NCI-H1092 treated with DMSO at 0.1 percent for 48 hours (cell line): ENCODE measurements at regions not wholly inside any gene's neighbourhood (a gene's known extent, or its start where the extent isn't known, plus 50 kb on each side); places are given as distances from the start of the nearest gene placed in this dataset.

ENCODE experiments used
- DNase-seq: peaks from one replicate; lab custom pipeline; 2025; lab: John Stamatoyannopoulos, UW

GRCh38 chr11:134575504-134576230, 163.6 kb upstream of the B3GAT1 start:
- DNase-seq: no peak

GRCh38 chr11:134574947-134575346, 162.9 kb upstream of the B3GAT1 start:
- DNase-seq: no peak

DNA sequence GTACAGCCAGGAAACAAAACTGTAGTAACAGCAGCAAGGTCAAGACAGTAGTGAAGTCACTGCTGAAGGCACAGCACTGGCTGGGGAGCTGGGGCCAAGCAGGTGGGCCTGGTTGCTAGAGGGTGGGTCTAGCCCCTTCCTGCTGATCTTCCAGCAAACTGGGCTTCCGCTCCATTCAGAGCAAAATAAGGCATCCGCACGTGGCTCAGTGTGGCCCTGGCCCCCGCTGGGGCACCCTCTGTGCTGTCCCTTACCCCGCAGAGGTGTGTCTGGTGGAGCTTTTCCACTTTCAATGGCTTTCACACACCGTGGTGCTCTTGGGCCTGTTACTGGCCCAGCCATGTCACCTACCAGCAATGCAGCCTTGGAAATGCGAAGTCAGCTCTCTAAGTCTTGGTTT, 162.4 kb upstream of the B3GAT1 start:
- no peak for DNase-seq

- no peak for DNase-seq
Measured at GRCh38 chr11:134573857-134574256, 161.8 kb upstream of the B3GAT1 start.

DNA sequence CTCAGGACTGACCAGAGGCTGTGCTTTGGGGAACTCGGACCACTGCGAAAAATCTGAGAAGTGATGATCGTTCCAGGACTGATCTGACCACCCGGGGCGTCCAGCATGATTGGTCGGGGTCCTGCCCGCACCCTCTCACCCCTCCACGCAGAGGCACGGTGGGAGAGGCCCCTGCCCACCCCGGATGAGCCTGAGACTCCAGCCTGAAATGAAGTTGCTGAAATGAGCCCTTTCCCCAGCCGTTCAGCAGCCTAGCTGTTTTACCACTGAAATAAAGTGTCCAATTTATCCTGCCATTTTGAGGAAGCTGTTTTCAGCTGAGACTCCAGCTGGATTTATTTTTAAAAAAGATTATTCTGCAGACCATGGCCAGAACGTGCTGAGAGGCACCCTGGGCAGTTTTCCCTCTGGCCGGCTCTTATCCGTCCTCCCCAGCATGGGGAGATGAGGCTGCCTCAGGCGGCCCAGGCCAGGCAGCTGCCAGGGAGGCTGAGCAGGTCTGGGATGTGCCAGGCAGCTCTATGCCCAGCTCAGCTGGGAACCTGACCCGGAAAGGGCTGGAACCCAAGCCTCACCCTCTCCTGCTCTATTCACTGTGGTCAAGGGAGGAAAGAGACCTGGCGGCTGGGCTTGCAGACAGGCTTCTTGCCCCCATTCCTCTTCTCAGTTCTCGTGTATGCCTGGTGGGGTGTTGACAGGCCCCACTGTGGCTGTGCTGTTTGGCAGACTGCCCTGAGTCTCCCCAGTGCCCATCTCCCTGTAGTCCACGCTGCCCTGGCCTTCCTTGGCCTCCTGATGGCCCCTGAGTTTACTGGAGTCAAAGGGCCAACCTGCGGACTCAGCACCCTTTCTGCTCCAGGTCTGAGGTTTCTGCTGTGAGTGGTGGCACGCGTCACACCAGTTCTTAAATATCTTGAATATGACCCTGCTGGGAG, 161.0 kb upstream of the B3GAT1 start:
- no peak for DNase-seq

GRCh38 chr11:134571301-134571700, 159.3 kb upstream of the B3GAT1 start:
- DNase-seq: no peak

DNA sequence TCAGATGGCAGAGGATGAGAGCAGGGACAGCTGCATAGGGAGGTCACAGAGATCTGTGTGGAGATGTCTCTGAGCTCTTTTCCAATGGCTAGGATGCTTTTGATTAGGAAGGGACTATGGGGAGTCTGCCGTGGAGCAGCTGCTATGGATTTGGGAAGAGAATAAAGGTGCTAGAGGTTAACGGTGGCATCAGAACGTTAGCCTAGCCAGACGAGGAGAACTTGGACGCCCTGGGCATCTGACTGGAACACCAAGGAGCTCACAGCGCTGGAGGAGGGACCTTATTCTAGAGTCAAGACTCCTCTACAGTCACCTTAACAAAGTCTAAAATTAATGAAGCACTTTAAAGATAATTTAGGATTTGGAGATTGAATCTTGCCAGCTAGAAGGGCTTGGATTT, 157.2 kb upstream of the B3GAT1 start:
- DNase-seq: no peak

- no peak for DNase-seq
Measured at GRCh38 chr11:134566311-134566710, 154.3 kb upstream of the B3GAT1 start.

DNA sequence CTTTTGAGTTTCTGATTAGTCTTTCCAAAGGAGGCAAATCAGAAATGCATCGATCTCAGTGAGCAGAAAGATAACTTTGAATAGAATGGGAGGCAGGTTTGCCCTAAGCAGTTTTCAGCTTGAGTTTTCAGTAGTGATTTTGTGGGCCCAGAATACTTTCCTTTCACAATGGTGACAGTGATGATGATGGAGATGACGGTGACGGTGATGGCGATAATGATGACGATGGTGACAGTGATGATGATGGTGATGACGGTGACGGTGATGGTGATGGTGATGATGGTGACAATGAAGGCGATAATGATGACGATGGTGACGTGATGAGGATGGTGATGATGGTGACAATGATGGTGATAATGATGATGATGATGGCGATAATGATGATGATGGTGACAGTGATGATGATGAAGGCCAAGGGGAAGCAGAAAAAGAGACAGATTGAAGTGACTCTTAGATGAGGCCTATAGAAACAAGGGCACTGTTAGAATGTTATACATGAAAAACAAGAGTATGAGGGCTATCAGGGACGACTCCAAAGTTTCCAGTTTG, 153.4 kb upstream of the B3GAT1 start:
- no peak for DNase-seq

DNA sequence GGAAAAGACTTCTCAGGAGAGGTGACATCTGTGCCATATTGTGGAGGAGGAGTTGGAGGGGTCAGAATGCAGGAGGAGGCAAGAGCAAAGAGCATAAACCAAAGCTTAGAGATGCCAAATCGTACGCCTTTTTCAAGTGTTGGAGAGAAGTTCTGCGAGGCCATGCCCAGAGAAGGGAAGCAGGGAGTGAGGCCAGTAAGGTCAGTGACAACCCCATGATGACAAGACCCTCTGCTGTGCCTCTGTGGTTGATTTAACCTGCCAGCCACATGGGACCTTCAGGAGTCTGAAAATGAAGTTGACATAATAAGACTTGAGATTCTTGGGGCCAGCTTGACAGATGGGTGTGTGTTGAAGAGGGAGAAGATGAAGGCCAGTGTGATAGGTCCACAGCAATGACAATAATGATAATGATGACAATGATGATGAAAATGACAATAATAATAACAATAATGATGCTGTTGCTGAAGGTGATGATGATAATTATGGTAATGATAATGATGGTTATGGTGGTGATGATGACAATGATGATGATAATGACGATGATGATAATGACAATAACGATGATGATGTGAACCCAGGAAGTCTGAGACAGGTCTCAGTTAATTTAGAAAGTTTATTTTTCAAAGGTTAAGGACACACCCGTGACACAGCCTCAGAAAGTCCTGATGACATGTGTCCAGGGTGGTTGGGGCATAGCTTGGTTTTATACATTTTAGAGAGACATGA, 152.6 kb upstream of the B3GAT1 start:
- no peak for DNase-seq

GRCh38 chr11:134562941-134563471, 151.0 kb upstream of the B3GAT1 start:
- DNase-seq: no peak

DNA sequence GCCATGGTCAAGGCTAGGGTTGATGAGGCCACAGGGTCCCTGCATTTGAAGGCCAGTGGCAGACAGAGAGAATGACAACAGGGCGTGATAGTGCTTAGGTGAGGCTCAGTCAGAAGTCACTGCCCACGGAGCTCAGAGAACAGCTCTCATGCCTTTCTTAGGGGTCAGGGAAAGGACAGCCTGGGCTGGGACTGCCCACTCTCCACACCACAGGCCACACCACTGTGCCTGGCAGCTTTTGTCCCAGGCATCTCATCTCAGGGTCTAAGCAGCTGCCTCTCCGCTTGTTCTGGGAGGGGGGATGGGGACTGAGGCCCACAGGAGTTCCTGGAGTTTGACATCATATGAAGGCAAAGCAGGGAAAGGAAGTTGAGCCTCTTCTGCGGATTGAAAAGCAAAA, 150.2 kb upstream of the B3GAT1 start:
- no peak for DNase-seq

GRCh38 chr11:134561331-134561720, 149.3 kb upstream of the B3GAT1 start:
- no peak for DNase-seq

DNA sequence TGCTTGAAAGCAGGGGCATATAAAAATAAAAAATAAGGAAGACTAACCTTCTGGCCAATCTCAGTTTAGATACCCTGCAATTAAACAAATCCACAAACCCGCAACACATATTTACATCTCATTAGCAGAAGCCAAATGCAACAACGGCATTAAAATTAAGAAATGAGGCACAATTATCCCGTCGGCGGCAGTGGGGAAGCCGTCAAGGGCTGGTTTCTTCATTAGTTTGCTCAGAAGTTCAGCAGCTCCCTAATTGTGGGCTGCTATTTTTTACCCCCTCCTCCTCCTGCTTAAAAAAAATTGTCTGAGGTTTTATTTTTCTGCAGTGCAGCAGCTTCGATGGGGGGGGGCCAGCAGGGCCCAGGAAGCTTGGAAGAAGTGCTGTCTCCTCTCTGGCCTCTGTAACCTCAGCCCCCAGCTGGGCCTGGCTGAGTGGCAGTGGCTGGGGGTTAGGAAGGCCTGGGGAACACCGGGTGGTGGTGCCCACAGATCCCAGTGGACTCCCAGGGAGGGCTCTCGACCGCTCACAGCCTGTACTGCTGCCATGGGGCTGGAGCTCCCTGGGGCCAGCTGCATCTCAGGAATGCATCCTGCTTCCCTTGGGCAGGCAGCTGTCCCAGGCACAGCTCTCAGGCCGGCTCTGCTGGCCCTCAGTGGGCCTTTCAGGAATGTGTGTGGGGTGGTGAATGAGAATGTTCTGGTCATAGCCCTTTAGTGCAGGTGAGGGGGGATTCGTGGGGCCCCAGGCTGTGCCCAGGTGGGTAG, 148.7 kb upstream of the B3GAT1 start:
- no peak for DNase-seq

GRCh38 chr11:134560066-134560465, 148.0 kb upstream of the B3GAT1 start:
- no peak for DNase-seq

DNA sequence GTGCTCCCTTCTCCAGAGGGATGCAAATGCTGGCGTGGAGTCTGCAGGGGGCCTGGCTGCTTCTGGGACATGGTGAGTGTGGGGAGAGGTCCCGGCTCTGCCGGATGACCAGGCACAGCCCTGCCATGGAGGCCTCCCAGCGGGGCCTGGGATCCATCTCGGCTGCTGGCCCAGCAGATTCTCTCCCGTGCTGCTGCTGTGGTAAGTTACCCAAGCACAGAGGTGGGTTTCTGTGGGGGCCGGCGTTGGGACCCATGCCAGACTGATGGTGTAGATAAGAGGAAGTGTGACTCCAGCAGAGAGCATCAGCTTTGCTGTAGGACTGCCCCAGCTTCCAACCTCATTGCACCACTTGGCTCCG, 147.5 kb upstream of the B3GAT1 start:
- DNase-seq: no peak

DNA sequence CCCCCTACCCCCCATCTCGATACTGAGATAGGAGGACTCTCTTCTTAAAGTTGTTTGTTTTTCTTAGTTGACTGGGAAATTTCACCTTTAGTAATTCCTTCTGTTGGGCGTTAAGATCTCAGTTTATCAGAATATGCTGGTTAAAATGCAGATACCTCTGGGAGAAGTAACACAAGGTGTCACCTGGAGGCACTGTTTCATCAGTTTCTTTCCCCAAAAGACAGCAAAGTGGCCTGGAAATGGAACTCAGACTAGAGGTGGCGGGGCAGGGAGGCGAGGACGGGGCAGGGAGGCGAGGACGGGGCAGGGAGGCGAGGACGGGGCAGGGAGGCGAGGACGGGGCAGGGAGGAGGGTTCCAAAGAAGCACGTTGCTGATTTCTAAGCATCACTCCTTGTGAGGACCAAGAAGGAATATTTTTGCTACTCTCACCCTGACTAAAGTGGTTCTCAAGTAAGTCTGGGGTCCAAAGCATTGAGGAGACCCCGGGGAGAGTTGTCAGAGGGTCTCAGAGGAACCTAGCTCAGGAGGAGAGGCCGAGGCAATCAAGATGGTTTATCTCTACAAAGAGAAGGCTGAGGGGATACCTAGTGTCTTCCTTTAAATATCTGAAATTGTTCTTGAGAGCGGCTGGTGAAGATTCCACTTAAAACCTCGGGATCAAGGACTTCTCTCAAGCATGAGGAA, 147.0 kb upstream of the B3GAT1 start:
- no peak for DNase-seq

- DNase-seq: no peak
Measured at GRCh38 chr11:134558258-134558835, 146.3 kb upstream of the B3GAT1 start.

DNA sequence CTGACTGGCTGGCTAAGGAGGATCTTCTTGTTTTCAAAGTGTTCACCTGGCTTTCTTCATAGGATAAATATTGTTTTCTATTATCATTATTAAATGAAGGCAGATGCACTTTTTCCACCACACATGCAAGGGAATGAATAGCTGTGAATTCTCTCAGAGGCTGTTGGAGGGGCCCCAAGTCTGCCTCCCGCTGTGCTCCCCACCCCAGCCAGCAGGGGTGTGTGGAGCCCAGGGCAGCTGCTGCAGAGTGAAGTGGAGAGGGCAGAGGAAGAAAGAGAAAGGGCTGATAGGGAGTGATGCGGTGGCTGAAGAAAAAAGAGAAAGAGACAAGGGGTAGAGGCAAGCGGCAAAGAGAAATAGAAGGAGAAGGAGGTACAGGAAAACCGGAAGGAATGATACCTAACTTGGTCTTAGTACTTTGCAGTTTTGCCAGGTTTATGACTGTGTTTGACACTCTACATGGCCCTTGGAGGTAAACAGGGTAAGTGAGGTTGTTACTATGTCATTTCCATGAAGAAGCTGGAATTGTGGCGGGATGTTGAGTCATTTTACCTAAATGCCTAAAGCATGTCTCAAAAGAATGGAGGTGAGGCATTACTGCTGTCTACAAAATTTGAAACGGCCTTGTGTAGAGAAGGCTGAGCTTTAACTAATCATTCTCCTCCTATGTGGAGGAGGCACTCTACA, 145.7 kb upstream of the B3GAT1 start:
- no peak for DNase-seq

GRCh38 chr11:134556186-134556585, 144.1 kb upstream of the B3GAT1 start:
- no peak for DNase-seq
